BJ (cell line): ENCODE measurements at regions not wholly inside any gene's neighbourhood (a gene's known extent, or its start where the extent isn't known, plus 50 kb on each side); places are given as distances from the start of the nearest gene placed in this dataset.

Experiments used
- CTCF ChIA-PET: fragments of 350-600 bp; formaldehyde crosslinking; extraction: SDS; loops from one replicate; lab custom pipeline; 2021; ENCODE audit warnings: antibody characterized with exemption, inconsistent platforms; lab: Yijun Ruan, JAX
- POLR2A ChIA-PET: fragments of 300-600 bp; sonication (Branson Sonifier 250); formaldehyde crosslinking; extraction: SDS; loops from one replicate; lab custom pipeline; 2021; ENCODE audit warnings: antibody characterized with exemption; lab: Charles Lee
- DNase-seq: peaks from one replicate; pipeline ENCODE4 v3.0.0-alpha.2; 2011; ENCODE audit warnings: low read depth
- H3K27me3 ChIP-seq: 2 replicates; pipeline ENCODE4 v1.6.0; 2011; ENCODE audit warnings: low read length; ENCODE audit not compliant: control insufficient read depth, insufficient read depth
- H3K36me3 ChIP-seq: 2 replicates; pipeline ENCODE4 v1.5.1; 2011; ENCODE audit warnings: low read length; ENCODE audit not compliant: control insufficient read depth, insufficient read depth
- H3K4me3 ChIP-seq: 2 replicates; pipeline ENCODE4 v1.5.1; 2011; ENCODE audit warnings: low read depth, mild to moderate bottlenecking, control low read depth, low read length
- CTCF ChIP-seq: IDR thresholded peaks from 2 replicates; pipeline ENCODE4 v1.5.1; 2011; ENCODE audit warnings: low read depth, mild to moderate bottlenecking, control low read depth, inconsistent platforms, low read length, moderate library complexity; ENCODE audit not compliant: insufficient read depth

DNA sequence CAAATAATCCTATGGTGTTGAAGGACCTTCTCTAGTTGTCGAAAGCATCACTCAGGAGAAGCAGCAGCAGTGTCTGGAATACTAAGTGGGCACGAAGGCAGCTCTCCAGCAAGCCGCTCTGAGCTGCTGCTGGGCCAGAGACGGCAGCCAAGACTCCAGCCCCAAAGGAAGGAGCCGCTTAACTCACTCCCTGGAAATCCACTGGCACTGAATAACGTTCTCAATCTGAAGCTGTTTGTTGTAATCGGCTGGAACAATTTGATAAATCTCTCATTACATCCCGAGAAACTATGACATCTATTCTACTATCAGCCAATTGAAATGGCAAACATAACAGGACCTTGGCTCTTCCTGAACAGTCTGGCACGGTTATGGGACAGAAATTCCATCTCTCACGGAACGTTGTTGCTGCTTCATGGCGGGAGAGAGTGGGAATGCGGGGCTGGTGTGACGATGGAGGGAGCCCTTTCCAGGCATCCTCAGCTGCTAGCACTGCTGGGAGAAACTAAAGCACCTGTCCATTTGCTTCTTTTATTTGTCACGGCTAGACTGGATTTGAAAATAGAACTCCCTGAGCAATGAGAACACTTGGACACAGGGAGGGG, 331.5 kb upstream of the RNF32 start:
- no peaks in the 10 kb centered on the region for H3K36me3 ChIP-seq
- no peak overlapping the region for H3K4me3 ChIP-seq
- no peak for TF ChIP-seq CTCF
- H3K27me3 ChIP-seq: no peaks in the 10 kb centered on the region
- no peak for DNase-seq
- ChIA-PET CTCF (interaction anchor here (0.5 kb wide), 1 partner anchor 679 kb away, joined by 4 read pairs; no protein-coding TSS in a partner anchor), POLR2A (no interaction called here)

- H3K4me3 ChIP-seq: no peak overlapping the region
- ChIA-PET CTCF (no interaction called here), POLR2A (no interaction called here)
- no peaks in the 10 kb centered on the region for H3K36me3 ChIP-seq
- TF ChIP-seq CTCF: no peak
- no peak for DNase-seq
- no peaks in the 10 kb centered on the region for H3K27me3 ChIP-seq
These were observed 333.4 kb upstream of the RNF32 start for GRCh38 chr7:156307193-156307592.

DNA sequence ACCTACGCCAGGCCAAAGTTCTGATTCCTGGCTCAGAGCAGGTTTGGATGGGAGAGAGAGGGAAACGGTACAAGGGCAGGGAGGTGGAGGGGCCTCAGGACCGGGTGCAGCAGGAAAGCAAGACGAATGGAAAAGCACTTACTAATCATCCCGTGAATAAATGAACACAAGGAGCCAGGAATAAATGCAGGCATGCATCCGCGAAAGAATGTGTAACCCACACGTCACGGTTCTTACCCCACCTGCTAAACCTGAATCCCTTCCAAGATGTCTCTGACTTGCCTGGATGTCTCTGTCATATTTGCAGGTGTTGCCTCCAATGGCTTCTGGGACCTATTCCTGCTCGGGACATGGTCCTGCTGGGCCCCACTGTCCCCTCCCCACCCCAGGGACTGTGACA, 335.2 kb upstream of the RNF32 start:
- CTCF ChIA-PET: no interaction called here
- H3K36me3 ChIP-seq: no peaks in the 10 kb centered on the region
- H3K4me3 ChIP-seq: no peak overlapping the region
- no peak for TF ChIP-seq CTCF
- DNase-seq: no peak
- POLR2A ChIA-PET: no interaction called here
- H3K27me3 ChIP-seq: no peaks in the 10 kb centered on the region

DNA sequence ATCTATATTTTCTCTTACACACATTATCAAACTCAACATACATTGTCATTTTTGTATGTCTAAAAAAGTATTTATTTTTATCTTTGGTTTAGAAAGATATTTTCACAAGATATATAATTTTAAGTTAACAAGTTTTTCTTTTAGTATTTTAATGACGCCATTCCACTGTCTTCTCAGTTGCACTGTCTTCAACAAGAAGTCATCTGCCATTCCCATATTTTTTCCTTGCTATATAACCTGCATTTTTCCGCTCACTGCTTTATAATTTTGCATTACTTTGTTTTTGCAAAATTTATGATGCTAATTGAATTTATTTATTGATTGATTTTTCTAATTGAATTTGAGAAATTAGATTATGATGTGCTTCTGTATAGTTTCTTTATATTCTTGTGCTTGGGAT, 357.8 kb upstream of the RNF32 start:
- H3K4me3 ChIP-seq: no peak overlapping the region
- POLR2A ChIA-PET: no interaction called here
- no peak for DNase-seq
- TF ChIP-seq CTCF: no peak
- no peaks in the 10 kb centered on the region for H3K27me3 ChIP-seq
- no peaks in the 10 kb centered on the region for H3K36me3 ChIP-seq
- CTCF ChIA-PET: no interaction called here

- no peaks in the 10 kb centered on the region for H3K36me3 ChIP-seq
- H3K4me3 ChIP-seq: no peak overlapping the region
- TF ChIP-seq CTCF: no peak
- CTCF ChIA-PET: no interaction called here
- POLR2A ChIA-PET: no interaction called here
- no peaks in the 10 kb centered on the region for H3K27me3 ChIP-seq
- DNase-seq: no peak
These were observed 360.9 kb upstream of the RNF32 start for GRCh38 chr7:156279635-156280034.
